ENCODE measurements at regions not wholly inside any gene's neighbourhood (a gene's known extent, or its start where the extent isn't known, plus 50 kb on each side); places are given as distances from the start of the nearest gene placed in this dataset.

DNA sequence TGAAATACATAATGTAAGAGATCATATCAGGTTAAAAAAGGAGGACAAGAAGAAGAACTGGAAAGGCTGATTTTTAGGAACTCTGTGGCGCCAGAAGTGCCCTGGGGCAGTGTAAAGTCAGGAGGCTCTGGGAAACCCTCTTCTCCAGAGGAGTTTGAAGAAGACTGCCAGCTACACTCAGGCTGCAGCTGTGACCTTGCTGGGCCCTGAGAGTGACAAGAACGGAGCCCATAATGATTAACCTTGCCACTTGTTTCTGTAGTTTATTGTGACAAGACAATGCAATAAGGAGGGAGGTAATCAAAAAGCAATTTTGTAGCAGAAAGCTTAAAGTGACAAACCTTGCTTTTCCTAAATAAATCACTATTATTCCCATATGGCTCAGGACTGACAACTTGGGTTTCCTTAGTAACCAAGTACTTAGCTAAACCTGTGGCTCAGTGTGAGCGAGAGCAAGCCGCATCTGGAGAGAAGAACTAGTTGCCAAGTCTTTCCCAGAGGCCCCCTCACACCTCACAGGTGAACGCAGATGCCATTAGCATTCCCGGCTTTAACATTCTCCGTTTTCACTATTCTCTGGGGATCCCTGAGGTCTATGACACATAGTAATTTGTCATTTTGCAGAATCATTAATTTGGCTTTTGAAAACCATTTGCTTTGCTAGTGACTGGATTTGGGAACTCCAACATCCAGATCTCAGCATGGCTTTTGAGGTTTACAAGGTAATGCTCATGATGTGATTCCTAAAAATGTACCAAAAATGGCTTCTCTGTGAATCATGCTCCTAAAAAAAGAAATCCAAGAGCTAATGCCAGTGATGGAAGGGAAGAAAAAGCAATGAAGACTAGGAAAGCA is 115.9 kb downstream of the OMA1 start:
- TF ChIP-seq CTCF (conservative IDR thresholded peaks at IDR 0.05; ENCODE audit: low read depth, low read length) (no peak), EZH2phosphoT487 (IDR thresholded peaks at IDR 0.05; ENCODE audit: borderline replicate concordance, low read length) (no peak), EZH2 (IDR thresholded peaks at IDR 0.05; ENCODE audit: low read length, unreplicated experiment) (no peak)

Measured in PC-3 (cell line).